Neuronal stem cell (in vitro differentiated cells): ENCODE measurements at regions not wholly inside any gene's neighbourhood (a gene's known extent, or its start where the extent isn't known, plus 50 kb on each side); places are given as distances from the start of the nearest gene placed in this dataset.

ENCODE experiments used
- DNase-seq: peaks from one replicate; pipeline ENCODE4 v3.0.0-alpha.2; 2013; ENCODE audit warnings: low spot score
- H2AFZ ChIP-seq: one replicate; pipeline ENCODE4 v1.6.1; 2013; ENCODE audit warnings: mild to moderate bottlenecking, low read length, inconsistent platforms
- H2AK5ac ChIP-seq: 2 replicates; pipeline ENCODE4 v1.6.1; 2013; ENCODE audit warnings: low read depth, mild to moderate bottlenecking, inconsistent platforms, low read length, moderate library complexity, mixed read lengths
- H2BK120ac ChIP-seq: 2 replicates; pipeline ENCODE4 v1.6.1; 2013; ENCODE audit warnings: low read depth, mild to moderate bottlenecking, inconsistent platforms, low read length, moderate library complexity, mixed read lengths
- H2BK12ac ChIP-seq: one replicate; pipeline ENCODE4 v1.6.1; 2013; ENCODE audit warnings: low read length, inconsistent platforms
- H2BK15ac ChIP-seq: 2 replicates; pipeline ENCODE4 v1.6.1; 2013; ENCODE audit warnings: mild to moderate bottlenecking, low read length, inconsistent platforms, mixed read lengths
- H2BK5ac ChIP-seq: one replicate; pipeline ENCODE4 v1.6.1; 2013; ENCODE audit warnings: inconsistent platforms, mild to moderate bottlenecking, low read length, moderate library complexity
- H3K14ac ChIP-seq: one replicate; pipeline ENCODE4 v1.6.1; 2013; ENCODE audit warnings: low read length, inconsistent platforms
- H3K18ac ChIP-seq: 2 replicates; pipeline ENCODE4 v1.6.1; 2013; ENCODE audit warnings: low read length, inconsistent platforms
- H3K23ac ChIP-seq: 2 replicates; pipeline ENCODE4 v1.6.1; 2013; ENCODE audit warnings: low read depth, mild to moderate bottlenecking, mixed read lengths, low read length, inconsistent platforms; ENCODE audit not compliant: poor library complexity
- H3K27ac ChIP-seq: replicated peaks from 3 replicates; pipeline ENCODE4 v1.5.1; 2013; ENCODE audit warnings: low read length, inconsistent platforms
- H3K27me3 ChIP-seq, 3 experiments: 2 replicates each; pipeline ENCODE4 v1.6.1; 2013; ENCODE audit warnings: low read length in 3 of 3, mild to moderate bottlenecking in 2 of 3, inconsistent platforms in 1 of 3, low read depth in 1 of 3, mixed read lengths in 1 of 3, moderate library complexity in 1 of 3; ENCODE audit not compliant: control insufficient read depth in 3 of 3, insufficient read depth in 3 of 3
- H3K36me3 ChIP-seq, 2 donors: replicated peaks in 1 of 2; 2 replicates each; pipeline ENCODE4 v1.6.1; 2013; ENCODE audit warnings: low read length in 2 of 2; ENCODE audit not compliant: control insufficient read depth in 2 of 2, insufficient read depth in 2 of 2
- H3K4ac ChIP-seq: 2 replicates; pipeline ENCODE4 v1.6.1; 2013; ENCODE audit warnings: inconsistent platforms, mild to moderate bottlenecking, low read length, moderate library complexity
- H3K4me1 ChIP-seq, 2 donors: 1 replicate in 1 of 2; 2 replicates in 1 of 2; pipeline ENCODE4 v1.6.1; 2013; ENCODE audit warnings: low read length in 2 of 2, low read depth in 1 of 2; ENCODE audit not compliant: control insufficient read depth in 2 of 2, insufficient read depth in 1 of 2
- H3K4me2 ChIP-seq: one replicate; pipeline ENCODE4 v1.6.1; 2013; ENCODE audit warnings: mild to moderate bottlenecking, low read length, inconsistent platforms; ENCODE audit not compliant: insufficient read depth, poor library complexity, severe bottlenecking
- H3K4me3 ChIP-seq, 2 donors: 2 replicates each; pipeline ENCODE4 v1.5.1; 2013; ENCODE audit warnings: low read length in 2 of 2, mild to moderate bottlenecking in 2 of 2, inconsistent platforms in 1 of 2, moderate library complexity in 1 of 2
- H3K79me1 ChIP-seq: one replicate; pipeline ENCODE4 v1.6.1; 2013; ENCODE audit warnings: low read depth, mild to moderate bottlenecking, inconsistent platforms, low read length, moderate library complexity
- H3K9ac ChIP-seq: one replicate; pipeline ENCODE4 v1.6.1; 2013; ENCODE audit warnings: mild to moderate bottlenecking, low read depth, low read length, inconsistent platforms; ENCODE audit not compliant: poor library complexity
- H3K9me3 ChIP-seq, 2 donors: replicated peaks in 1 of 2; 2 replicates each; pipeline versions ENCODE3 to v1.6.1; 2013; ENCODE audit warnings: low read length in 2 of 2, mild to moderate bottlenecking in 2 of 2, inconsistent platforms in 1 of 2, low read depth in 1 of 2, mixed read lengths in 1 of 2, moderate library complexity in 1 of 2; ENCODE audit not compliant: control insufficient read depth in 2 of 2, insufficient read depth in 1 of 2
- H4K8ac ChIP-seq: one replicate; pipeline ENCODE4 v1.6.1; 2013; ENCODE audit warnings: low read depth, mild to moderate bottlenecking, inconsistent platforms, low read length, moderate library complexity
- H4K91ac ChIP-seq: one replicate; pipeline ENCODE4 v1.6.1; 2013; ENCODE audit warnings: low read length, low read depth, mild to moderate bottlenecking, inconsistent platforms; ENCODE audit not compliant: poor library complexity
- WGBS, 2 donors: extraction: QIAGEN DNeasy Blood & Tissue Kit; methylation state at CpG; one replicate each; pipeline ENCODE4 v1.1.7; 2013; ENCODE audit warnings: missing lambda C conversion rate in 2 of 2, mixed read lengths in 1 of 2; ENCODE audit not compliant: insufficient read length in 2 of 2, insufficient replicate concordance in 1 of 2; ENCODE audit errors: extremely low coverage in 2 of 2; 5-methylcytosine and 5-hydroxymethylcytosine counted together

GRCh38 chr21:27164208-27165177 lies 197.6 kb upstream of the ADAMTS5 start:
- Histone ChIP-seq H2BK5ac (no peak overlapping the region), H2AK5ac (no peak overlapping the region), H3K9ac (no peak overlapping the region), H4K91ac (no peak overlapping the region), H3K27ac (no peak overlapping the region), H3K4me2 (no peak overlapping the region), H3K27me3 (no peaks in the 10 kb centered on the region), H2AFZ (no peak overlapping the region), H2BK12ac (no peak overlapping the region), H2BK120ac (no peak overlapping the region), H2BK15ac (no peak overlapping the region), H3K4ac (no peak overlapping the region), H3K14ac (no peak overlapping the region), H4K8ac (no peak overlapping the region), H3K23ac (no peak overlapping the region), H3K4me3 (no peak overlapping the region), H3K36me3 (no peaks in the 10 kb centered on the region), H3K9me3 (no peaks in the 10 kb centered on the region), H3K18ac (no peak overlapping the region), H3K4me1 (no peaks in the 10 kb centered on the region), H3K79me1 (no peaks in the 10 kb centered on the region)
- no peak for DNase-seq
- no CpG with 5 or more reads among the region's 7 CpGs for WGBS, 2 donors

GRCh38 chr21:27158967-27159366 lies 192.1 kb upstream of the ADAMTS5 start:
- H2BK15ac ChIP-seq, result no peak overlapping the region
- H3K4ac ChIP-seq, result no peak overlapping the region
- no peak overlapping the region for H4K8ac ChIP-seq
- H2AK5ac ChIP-seq, result no peak overlapping the region
- H2BK120ac ChIP-seq, result no peak overlapping the region
- H3K4me3 ChIP-seq, result no peak overlapping the region
- no peaks in the 10 kb centered on the region for H3K36me3 ChIP-seq
- DNase-seq, result no peak
- no peak overlapping the region for H2BK12ac ChIP-seq
- H2AFZ ChIP-seq, result no peak overlapping the region
- H3K27me3 ChIP-seq, result no peaks in the 10 kb centered on the region
- H3K9ac ChIP-seq, result no peak overlapping the region
- no peak overlapping the region for H3K23ac ChIP-seq
- WGBS, 2 donors, result no CpG with 5 or more reads among the region's 6 CpGs
- H3K18ac ChIP-seq, result no peak overlapping the region
- no peak overlapping the region for H2BK5ac ChIP-seq
- H3K4me1 ChIP-seq, result no peaks in the 10 kb centered on the region
- H4K91ac ChIP-seq, result no peak overlapping the region
- H3K14ac ChIP-seq, result no peak overlapping the region
- H3K79me1 ChIP-seq, result no peaks in the 10 kb centered on the region
- no peaks in the 10 kb centered on the region for H3K9me3 ChIP-seq
- no peak overlapping the region for H3K4me2 ChIP-seq
- H3K27ac ChIP-seq, result no peak overlapping the region

- Histone ChIP-seq H2BK12ac (no peak overlapping the region), H3K4me1 (no peaks in the 10 kb centered on the region), H4K91ac (no peak overlapping the region), H3K14ac (no peak overlapping the region), H3K9me3 (no peaks in the 10 kb centered on the region), H3K27ac (no peak overlapping the region), H3K4me3 (no peak overlapping the region), H3K79me1 (no peaks in the 10 kb centered on the region), H2AFZ (no peak overlapping the region), H2AK5ac (no peak overlapping the region), H2BK5ac (no peak overlapping the region), H3K4me2 (no peak overlapping the region), H3K9ac (no peak overlapping the region), H3K23ac (no peak overlapping the region), H3K18ac (no peak overlapping the region), H4K8ac (no peak overlapping the region), H2BK120ac (no peak overlapping the region), H3K4ac (no peak overlapping the region), H3K27me3 (no peaks in the 10 kb centered on the region), H2BK15ac (no peak overlapping the region), H3K36me3 (no peaks in the 10 kb centered on the region)
- no CpG with 5 or more reads among the region's 7 CpGs for WGBS, 2 donors
- no peak for DNase-seq
These were observed 190.2 kb upstream of the ADAMTS5 start for GRCh38 chr21:27157097-27157496.

GRCh38 chr21:27156666-27157065 lies 189.8 kb upstream of the ADAMTS5 start:
- Histone ChIP-seq H2BK120ac (no peak overlapping the region), H2AFZ (no peak overlapping the region), H3K4me3 (no peak overlapping the region), H4K8ac (no peak overlapping the region), H2AK5ac (no peak overlapping the region), H3K4me1 (no peaks in the 10 kb centered on the region), H2BK12ac (no peak overlapping the region), H3K14ac (no peak overlapping the region), H2BK15ac (no peak overlapping the region), H3K9me3 (no peaks in the 10 kb centered on the region), H3K4ac (no peak overlapping the region), H3K27me3 (no peaks in the 10 kb centered on the region), H3K9ac (no peak overlapping the region), H3K79me1 (no peaks in the 10 kb centered on the region), H3K36me3 (no peaks in the 10 kb centered on the region), H2BK5ac (no peak overlapping the region), H3K18ac (no peak overlapping the region), H3K27ac (no peak overlapping the region), H3K23ac (no peak overlapping the region), H4K91ac (no peak overlapping the region), H3K4me2 (no peak overlapping the region)
- WGBS, 2 donors, result no CpG with 5 or more reads among the region's 1 CpG
- no peak for DNase-seq
